ENCODE measurements at regions not wholly inside any gene's neighbourhood (a gene's known extent, or its start where the extent isn't known, plus 50 kb on each side); places are given as distances from the start of the nearest gene placed in this dataset.

- no peaks in the 10 kb centered on the region for H3K4me1 Mint-ChIP-seq (ENCODE audit: low read depth)
- H3K9me3 Mint-ChIP-seq (ENCODE audit: low read depth) = no peaks in the 10 kb centered on the region
- H3K36me3 Mint-ChIP-seq (ENCODE audit: low read depth) = no peaks in the 10 kb centered on the region
- TF ChIP-seq, protein P1, sequence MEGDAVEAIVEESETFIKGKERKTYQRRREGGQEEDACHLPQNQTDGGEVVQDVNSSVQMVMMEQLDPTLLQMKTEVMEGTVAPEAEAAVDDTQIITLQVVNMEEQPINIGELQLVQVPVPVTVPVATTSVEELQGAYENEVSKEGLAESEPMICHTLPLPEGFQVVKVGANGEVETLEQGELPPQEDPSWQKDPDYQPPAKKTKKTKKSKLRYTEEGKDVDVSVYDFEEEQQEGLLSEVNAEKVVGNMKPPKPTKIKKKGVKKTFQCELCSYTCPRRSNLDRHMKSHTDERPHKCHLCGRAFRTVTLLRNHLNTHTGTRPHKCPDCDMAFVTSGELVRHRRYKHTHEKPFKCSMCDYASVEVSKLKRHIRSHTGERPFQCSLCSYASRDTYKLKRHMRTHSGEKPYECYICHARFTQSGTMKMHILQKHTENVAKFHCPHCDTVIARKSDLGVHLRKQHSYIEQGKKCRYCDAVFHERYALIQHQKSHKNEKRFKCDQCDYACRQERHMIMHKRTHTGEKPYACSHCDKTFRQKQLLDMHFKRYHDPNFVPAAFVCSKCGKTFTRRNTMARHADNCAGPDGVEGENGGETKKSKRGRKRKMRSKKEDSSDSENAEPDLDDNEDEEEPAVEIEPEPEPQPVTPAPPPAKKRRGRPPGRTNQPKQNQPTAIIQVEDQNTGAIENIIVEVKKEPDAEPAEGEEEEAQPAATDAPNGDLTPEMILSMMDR (IDR thresholded peaks at IDR 0.05) = no peak
- no peak overlapping the region for H3K4me3 Mint-ChIP-seq (ENCODE audit: unreplicated experiment)
- H3K27ac Mint-ChIP-seq (ENCODE audit: unreplicated experiment) = no peak overlapping the region
- peaks cover 21% of the 10 kb centered on the region for H3K27me3 Mint-ChIP-seq (ENCODE audit: low read depth)
- no peak for DNase-seq (ENCODE audit: low spot score)
Observed at GRCh38 chr16:55037046-55037445, 106.4 kb downstream of the IRX5 start.

DNA sequence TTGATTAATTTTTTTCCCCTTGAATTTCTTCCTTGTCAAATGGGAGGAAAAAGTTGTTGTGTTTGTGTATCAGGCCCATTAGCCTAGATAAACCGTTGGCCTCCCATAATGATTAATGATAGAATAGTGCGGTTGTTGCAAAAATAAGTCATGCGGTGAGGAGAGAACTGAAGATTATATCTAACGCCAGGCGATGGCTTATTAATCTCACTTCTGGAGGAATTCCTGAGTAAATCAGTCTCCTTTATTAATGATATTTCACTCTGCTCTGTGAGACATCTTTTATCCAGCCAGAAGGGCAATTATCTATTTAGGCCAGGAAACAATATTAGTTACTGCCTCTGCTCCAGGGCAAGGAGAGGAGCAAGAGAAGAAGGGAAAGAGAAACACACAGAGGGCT, 107.3 kb downstream of the IRX5 start:
- H3K4me3 Mint-ChIP-seq (ENCODE audit: unreplicated experiment) = no peak overlapping the region
- peaks cover 16% of the 10 kb centered on the region for H3K27me3 Mint-ChIP-seq (ENCODE audit: low read depth)
- H3K27ac Mint-ChIP-seq (ENCODE audit: unreplicated experiment) = no peak overlapping the region
- TF ChIP-seq, protein P1 (IDR thresholded peaks at IDR 0.05) = no peak
- DNase-seq (ENCODE audit: low spot score) = no peak
- H3K4me1 Mint-ChIP-seq (ENCODE audit: low read depth) = no peaks in the 10 kb centered on the region
- no peaks in the 10 kb centered on the region for H3K9me3 Mint-ChIP-seq (ENCODE audit: low read depth)
- H3K36me3 Mint-ChIP-seq (ENCODE audit: low read depth) = no peaks in the 10 kb centered on the region

DNA sequence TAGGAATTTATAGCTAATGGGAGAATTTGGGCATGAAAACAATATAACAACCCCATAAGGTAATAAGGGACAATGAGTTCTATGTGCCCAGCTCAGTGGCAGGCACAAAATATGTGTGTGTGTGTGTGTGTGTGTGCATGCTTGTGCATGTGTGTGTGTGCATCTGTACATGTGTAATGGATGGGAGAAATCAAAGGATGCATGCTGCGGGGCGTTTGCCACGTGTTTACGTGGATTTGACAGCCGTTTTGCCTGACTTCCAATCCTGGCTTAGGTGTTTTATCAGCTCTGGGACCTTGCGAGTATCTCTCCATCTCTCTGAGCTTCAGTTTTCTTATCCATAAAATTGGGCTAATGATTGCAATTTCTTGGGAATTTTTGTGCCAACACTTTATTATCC, 108.4 kb downstream of the IRX5 start:
- Mint-ChIP-seq H3K27me3 (ENCODE audit: low read depth) (peaks cover 17% of the 10 kb centered on the region), H3K4me3 (ENCODE audit: unreplicated experiment) (no peak overlapping the region), H3K36me3 (ENCODE audit: low read depth) (no peaks in the 10 kb centered on the region), H3K27ac (ENCODE audit: unreplicated experiment) (no peak overlapping the region), H3K9me3 (ENCODE audit: low read depth) (no peaks in the 10 kb centered on the region), H3K4me1 (ENCODE audit: low read depth) (no peaks in the 10 kb centered on the region)
- DNase-seq (ENCODE audit: low spot score) = no peak
- TF ChIP-seq, protein P1 (IDR thresholded peaks at IDR 0.05) = no peak

- no peak overlapping the region for H3K4me3 Mint-ChIP-seq (ENCODE audit: unreplicated experiment)
- H3K4me1 Mint-ChIP-seq (ENCODE audit: low read depth) = no peaks in the 10 kb centered on the region
- TF ChIP-seq, protein P1 (IDR thresholded peaks at IDR 0.05) = no peak
- H3K27ac Mint-ChIP-seq (ENCODE audit: unreplicated experiment) = no peak overlapping the region
- no peaks in the 10 kb centered on the region for H3K36me3 Mint-ChIP-seq (ENCODE audit: low read depth)
- H3K27me3 Mint-ChIP-seq (ENCODE audit: low read depth) = peaks cover 18% of the 10 kb centered on the region
- no peaks in the 10 kb centered on the region for H3K9me3 Mint-ChIP-seq (ENCODE audit: low read depth)
- no peak for DNase-seq (ENCODE audit: low spot score)
Observed at GRCh38 chr16:55039511-55039910, 108.8 kb downstream of the IRX5 start.

DNA sequence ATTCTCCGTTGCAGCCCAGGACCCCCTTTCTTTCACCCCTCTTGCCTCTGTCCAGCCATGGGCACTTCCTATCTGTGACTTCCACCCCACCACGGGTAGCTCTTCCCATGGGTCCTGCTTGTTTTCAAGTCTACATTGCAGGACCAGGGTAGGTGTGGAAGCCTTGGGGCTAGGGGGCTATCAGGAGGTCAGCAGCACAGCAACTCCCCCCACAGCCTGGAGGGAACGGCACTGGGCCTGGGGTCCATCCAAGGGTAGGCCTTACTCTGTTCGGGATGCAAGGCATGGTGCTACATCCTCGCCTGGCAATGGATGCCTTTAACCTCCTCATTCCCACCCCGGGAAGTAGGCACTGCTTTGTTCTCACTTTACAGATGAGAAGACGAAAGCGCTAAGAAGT, 109.3 kb downstream of the IRX5 start:
- H3K36me3 Mint-ChIP-seq (ENCODE audit: low read depth) = no peaks in the 10 kb centered on the region
- TF ChIP-seq, protein P1 (IDR thresholded peaks at IDR 0.05) = no peak
- no peaks in the 10 kb centered on the region for H3K9me3 Mint-ChIP-seq (ENCODE audit: low read depth)
- no peak overlapping the region for H3K27ac Mint-ChIP-seq (ENCODE audit: unreplicated experiment)
- H3K27me3 Mint-ChIP-seq (ENCODE audit: low read depth) = peaks cover 19% of the 10 kb centered on the region
- H3K4me3 Mint-ChIP-seq (ENCODE audit: unreplicated experiment) = no peak overlapping the region
- H3K4me1 Mint-ChIP-seq (ENCODE audit: low read depth) = no peaks in the 10 kb centered on the region
- DNase-seq (ENCODE audit: low spot score) = no peak
